ENCODE measurements at regions not wholly inside any gene's neighbourhood (a gene's known extent, or its start where the extent isn't known, plus 50 kb on each side); places are given as distances from the start of the nearest gene placed in this dataset.

DNA sequence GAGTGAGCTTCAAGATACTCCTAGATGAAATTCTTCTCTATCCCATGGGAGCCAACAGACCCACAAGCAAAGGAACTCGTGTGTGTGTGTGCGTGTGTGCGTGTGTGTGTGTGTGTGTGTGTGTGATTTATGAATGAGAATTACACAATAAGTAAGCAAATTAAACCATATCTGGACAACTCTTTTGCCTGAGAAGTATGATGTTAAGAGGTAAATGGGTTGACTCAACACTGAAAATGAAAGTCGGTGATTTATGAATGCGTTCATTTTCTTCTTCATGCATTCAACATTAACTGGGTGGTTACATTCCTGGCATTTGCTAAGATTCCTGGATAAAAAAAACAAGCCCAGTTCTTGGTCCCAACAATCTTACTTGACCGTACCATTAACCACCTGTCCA is 171.3 kb upstream of the ZNF462 start:
- intact Hi-C loops (cut with micrococcal nuclease), result no loop called here

DNA sequence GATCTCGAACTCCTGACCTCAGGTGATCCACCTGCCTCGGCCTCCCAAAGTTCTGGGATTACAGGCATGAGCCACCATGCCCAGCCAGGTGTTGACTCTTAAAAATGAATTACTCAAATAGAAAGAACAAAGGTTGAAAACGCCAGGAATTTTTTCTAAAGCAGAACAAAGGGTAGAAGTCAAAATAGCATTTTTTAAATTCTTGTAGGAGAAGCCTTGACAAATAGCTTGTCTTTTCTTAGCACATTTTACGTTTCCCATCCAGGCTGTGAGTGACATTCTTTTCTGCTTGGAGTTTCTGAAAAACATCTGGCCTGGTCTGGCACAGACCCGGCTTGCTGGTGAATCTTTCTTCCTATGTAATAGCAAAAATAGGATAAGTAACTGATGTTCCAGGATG is 169.4 kb upstream of the ZNF462 start:
- intact Hi-C loops (cut with micrococcal nuclease), result no loop called here

DNA sequence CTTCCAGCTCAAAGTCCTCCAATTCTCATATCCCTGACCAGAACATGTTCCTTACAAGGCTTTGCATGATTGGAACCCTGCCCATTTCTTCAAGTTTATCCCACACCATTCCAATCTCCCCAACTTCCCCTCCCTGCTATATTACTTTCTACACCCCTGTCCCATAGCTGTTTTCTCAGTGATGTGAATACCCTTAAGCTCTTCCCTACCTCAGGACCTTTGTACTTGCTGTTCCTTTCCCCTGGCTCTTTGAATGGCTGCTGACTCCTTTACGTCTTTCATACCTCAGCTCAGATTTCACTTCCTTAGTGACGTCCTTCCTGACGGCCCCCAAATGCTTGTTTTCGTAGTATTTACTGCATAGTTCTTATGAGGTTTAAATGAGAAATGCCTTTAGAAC is 166.2 kb upstream of the ZNF462 start:
- intact Hi-C loops (cut with micrococcal nuclease), result no loop called here

DNA sequence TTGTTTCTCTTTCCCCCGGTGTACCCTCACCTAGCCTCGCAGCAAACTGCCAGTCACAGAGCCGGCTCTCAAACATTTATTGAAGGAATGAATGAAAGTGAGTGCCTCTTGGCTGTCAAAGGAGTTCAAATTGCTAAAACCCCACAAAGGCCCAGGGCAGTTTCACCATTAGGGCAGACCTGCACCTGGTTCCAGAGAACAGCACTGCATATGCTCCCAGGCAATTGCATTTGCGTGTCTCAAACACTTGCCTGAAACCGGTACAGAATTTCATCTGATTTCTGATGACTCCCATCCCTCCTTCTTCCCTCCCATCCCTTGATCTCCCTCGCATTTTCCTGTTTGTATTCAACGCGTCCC is 165.6 kb upstream of the ZNF462 start:
- intact Hi-C loops (cut with micrococcal nuclease), result no loop called here

DNA sequence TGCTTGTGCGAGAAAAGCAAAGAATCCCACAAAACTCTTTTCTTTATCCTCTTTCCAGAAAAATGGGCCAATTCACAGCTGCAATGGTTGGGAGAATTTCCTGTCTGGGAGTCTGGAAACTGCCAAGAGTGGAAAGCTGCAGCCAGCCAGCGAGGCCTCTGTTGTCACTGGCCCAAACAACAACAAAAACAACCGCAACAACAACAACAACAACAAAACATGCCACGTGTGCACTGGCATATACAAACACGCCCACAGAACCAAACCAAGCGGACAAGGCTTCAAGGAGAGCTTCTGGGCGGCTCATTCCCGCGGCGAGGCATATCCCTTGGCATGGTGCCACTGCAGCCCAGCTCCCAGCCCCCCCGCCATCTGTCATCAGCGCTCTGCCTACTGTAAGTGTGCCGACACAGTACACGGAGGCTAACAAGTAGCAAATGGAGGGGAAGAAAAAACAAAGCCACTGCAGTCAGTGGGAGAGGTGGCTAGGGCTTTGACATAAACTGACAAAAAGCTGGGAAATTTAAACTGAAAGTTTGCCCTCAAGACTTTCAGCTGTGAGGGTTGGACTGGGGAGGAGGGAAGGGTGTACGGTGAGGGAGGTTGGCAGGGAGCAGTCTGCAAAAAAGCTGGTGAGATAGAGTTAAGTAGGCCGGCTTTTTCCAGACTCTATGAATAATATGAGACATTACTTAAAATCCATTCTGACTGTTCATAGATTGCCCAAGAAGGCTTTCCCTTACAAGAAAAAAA is 165.0 kb upstream of the ZNF462 start:
- intact Hi-C loops (cut with micrococcal nuclease), result no loop called here

DNA sequence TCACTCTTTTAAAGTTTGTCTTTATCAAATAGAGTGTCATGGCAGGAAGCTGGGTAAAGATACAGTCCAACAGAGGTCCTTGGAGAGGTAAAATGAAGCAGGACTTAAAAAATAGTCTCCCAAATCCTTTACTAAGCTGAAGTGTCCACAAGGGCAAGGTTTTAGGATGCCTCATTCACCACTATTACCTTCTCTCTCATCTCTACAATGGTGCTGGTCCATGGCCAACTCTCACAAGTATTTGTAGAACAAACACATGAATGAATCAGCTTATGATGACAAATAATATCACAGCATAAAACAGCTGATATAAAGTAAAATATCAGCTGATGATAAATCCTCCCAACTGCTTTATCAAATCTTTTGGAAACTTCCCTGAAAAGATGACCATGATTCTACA is 162.3 kb upstream of the ZNF462 start:
- intact Hi-C loops (cut with micrococcal nuclease), result no loop called here

DNA sequence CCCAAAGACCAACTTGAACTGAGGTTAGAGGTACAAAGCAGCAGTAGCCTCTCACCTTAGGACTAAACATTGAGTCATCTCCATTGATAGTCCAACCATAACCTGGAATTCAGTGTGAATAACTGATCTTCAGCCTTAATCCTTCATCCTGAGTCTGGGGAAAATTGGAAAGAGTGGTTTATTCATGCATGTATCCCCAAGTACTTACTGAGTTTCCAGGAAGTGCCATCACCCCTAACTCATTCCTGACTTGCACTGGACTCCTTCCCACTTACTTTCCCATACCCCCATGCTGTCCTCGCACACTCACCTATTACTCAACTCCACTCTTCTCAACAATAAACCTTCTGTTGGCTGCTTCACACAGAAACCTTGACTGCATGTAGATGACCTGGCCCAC is 161.4 kb upstream of the ZNF462 start:
- intact Hi-C loops (cut with micrococcal nuclease), result no loop called here

DNA sequence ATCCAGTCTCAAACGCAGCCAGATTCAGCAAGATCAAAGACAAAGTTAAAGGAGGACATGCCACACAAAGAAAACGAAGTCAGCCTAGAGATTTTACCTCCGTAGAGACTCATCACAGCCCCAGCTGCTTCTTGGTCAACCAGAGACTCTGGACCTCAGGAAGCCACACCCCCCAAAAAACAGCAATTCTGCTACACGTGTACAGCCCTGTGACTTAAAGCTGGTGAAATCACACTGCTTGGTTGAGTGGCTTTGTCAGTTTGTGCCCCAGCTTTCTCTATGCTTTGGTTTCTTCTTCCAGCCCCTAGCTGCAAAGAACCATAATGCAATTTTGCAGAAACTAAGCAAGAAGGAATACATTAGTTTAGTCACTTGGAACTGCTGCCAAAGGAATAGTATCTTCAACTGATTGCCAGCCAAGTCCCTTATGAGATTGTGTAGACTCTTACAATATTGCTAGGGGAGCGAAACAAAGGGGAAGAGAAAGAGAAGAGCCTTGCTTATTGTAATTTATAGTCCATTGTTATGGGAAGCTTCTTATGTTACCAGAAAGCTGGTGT is 158.8 kb upstream of the ZNF462 start:
- intact Hi-C loops (cut with micrococcal nuclease), result no loop called here

DNA sequence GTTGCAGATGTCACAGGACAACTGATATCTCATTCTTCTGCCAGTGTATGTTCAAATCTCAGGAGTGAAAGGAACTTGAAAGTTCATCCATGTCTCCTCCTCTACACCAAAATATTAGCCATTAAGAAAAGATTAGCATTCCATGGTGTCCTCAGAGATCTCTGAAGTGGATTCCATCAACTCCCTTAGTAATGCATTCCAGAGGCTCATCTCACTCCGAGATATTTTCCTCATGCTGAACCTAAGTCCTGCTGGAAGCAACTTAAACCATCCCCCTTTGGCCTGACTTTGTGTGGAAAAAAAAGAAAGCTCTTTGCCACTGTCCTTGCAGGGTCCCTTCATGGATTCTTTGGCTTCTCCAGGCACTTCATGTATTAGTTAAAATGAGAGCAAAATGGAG is 155.7 kb upstream of the ZNF462 start:
- intact Hi-C loops (cut with micrococcal nuclease), result no loop called here

DNA sequence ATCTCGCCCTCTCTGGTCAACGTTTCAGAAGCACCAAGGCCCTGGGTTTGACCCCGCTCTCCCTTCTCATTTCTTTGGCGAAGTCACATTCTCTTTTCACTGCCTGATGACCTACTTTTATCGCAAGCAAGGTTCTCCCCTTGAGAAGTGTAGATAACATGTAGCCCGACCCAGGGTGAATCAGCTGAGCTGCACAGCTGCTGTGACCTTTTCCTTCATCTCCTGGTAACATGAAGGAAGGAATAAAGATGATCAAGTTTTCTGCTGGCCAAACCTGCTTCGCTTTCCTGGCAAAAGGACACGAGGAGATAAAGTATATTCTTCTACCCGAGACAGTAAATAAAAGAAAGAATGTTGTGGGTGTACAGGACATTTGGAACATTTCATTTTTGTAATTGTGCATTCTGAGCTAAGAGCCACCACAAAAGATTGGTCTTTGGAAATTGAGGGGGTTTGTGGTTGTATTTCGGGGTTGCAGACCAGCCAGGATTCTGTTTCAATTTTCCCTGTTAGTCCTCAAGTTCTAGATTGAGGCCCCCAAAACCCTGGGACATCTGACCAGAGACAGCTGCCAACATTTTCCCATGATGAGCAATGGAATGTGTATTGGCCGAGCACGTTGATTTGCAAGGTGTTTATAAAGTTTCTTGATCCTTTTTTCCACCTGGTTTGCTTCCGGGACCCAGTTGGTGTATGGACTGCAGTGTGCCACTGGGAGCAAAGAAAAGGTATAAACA is 155.1 kb upstream of the ZNF462 start:
- intact Hi-C loops (cut with micrococcal nuclease), result no loop called here

DNA sequence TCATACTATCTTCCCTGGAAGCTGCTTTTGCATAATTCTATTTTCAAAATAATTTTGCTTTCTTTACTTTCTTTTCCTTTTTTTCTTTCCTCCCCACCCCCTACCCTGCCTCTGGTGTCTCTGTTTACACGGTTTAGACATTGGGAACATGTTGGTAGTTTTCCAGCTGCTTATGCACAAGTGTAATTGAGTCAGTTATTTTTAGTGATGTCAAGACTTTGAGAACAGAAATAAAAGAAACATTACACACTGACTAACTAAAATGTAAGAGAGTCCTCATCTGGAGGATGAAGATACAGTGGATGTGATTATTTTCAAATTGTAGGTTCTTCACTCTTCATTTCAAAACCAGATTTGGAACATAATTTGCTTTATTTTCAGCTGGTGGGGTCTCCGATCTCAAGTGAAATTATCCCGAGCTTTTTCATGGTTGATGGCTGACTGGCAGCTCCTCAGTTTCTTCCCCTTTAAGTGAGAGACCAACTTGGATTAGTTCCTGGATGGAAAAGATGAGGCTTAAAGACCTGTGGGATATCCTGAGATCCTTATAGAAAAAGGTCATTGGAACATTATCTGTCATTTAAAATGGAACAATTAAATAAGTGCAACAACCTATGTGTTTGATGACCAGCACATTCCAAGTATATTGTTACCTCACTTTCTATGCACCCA is 154.4 kb upstream of the ZNF462 start:
- intact Hi-C loops (cut with micrococcal nuclease), result no loop called here

DNA sequence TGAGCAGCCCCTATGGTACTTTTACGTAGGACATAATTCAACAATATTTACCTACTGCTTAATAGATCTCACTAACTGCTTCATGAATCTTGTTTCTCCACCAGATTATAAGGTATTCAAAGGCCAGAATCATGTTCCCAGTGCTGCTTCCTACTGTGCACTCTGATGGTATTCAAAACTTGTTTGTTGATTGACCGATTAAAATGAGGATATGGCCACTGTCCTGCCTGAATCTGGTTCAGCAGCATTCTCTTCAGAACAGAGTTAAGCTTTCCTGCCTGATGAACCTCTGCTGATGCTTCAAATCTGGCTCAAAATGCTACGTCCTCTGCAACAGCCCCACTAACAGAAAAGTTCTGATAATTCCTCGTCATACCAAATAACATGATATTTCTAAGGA is 150.7 kb upstream of the ZNF462 start:
- intact Hi-C loops (cut with micrococcal nuclease), result no loop called here

DNA sequence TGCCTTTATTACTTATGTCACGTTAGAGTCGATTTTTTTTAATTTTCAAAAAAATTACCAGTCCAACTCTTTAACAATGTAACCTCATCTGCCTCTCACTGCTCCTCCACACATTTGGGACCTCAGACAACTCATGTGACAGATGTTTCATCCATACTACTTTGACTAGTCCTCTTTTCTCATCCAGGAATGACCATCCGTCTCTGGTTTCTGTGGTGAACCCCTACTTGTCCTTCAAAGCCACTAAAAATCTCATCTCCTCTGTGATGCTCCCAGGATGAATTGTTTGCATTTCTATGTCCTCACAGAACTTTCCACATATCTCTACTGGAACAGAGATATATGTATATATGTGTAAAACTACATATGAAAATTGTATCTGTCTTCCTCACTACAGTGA is 149.8 kb upstream of the ZNF462 start:
- intact Hi-C loops (cut with micrococcal nuclease), result no loop called here

DNA sequence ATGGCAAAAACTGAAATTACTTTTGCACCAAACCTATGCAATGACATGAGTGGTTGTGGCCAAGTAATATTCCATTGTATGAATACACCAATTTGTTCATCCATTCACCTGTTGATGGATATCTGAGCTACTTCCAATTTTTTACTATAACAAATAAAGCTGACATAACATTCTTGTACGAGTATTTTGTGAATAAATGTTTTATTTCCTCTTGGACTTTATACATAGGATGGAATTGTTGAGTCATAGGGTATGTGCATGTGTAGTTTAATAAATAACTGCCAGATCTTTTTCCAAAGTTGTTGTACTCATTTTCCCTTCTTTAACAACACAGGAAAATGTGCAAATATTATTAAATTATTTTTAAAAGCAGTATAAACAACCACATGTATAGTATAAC is 146.1 kb upstream of the ZNF462 start:
- intact Hi-C loops (cut with micrococcal nuclease), result no loop called here

DNA sequence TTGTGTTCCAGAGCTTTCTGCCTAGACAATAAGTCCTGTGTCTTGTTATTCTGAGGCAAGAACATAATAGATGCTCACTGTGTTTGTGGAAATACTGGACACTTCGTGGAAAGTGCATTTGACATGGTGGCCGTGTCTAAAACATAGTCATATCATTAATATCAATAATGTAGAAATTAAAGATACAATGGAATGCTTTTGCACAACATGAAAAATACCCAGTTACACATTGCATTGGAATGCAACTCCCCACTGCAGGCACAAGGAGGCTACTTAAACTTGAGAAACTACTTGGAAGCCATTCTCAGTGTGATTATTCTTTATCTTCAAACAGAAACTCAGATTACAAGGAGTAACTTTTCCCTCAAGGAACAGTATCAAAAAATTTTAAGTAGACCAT is 145.3 kb upstream of the ZNF462 start:
- intact Hi-C loops (cut with micrococcal nuclease), result no loop called here

DNA sequence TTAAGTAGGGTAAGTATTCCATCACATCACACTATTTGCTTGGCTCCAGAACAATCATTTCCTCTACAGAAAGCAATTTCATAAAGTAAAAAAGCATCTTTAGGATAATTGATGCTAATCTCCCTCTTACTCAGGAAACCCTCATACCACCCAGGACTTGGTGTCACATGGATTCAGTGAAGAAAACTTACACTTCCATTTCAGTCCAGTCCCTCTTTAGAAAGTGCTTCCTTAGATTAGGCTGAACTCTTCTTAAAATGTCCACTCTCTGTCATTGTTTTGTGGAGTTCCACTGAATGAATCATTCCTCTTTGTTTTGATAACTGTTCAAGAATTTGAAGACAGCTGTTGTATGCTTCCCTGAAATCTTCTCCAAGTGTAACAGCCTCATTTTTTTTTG is 144.0 kb upstream of the ZNF462 start:
- intact Hi-C loops (cut with micrococcal nuclease), result no loop called here

DNA sequence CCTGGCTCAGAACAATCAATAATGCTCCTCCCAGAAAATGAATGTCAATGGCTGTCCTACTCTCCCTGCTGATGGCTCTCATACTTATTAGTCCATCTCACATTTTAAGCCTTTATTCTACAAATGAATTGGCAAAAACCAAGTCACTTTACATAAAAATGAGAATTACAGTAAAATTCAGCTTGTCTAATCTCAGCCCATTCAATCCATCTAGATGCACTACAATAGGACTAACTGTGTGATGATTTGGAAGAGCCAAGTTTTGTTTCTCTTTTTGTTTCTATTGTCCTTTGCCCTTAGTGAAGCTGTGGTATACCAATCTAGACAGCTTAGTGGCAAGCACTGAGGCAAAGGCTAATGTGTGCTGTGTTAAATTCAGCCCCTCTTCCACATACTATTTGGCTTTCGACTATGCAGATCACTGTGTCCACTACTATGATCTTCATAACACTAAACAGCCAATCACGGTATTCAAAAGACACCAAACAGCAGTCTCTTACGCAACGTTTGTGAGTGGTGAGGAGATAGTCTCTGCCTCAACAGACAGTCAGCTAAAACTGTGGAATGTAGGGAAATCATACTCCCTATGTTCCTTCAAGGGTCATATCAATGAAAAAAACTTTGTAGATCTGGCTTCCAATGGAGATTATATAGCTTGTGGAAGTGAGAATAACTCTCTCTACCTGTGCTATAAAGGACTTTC is 140.8 kb upstream of the ZNF462 start:
- intact Hi-C loops (cut with micrococcal nuclease), result no loop called here

DNA sequence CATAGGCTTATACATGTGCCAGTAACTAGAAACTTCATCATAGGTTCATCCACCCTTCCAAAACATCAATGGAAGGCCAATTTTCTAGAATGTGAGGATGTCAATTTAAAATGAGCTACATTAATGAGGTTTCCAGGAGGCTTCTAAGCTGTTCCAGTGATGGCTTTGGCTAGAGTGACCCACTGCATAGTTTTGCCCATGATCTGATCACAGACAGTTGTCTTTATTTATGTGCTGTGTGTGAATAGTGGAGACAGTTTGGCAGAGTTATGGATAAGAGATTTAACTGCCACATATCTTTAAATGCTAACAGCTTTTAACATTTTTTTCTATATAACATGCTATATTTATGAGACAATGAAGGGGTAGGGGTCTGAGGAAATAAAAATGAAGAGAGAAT is 139.0 kb upstream of the ZNF462 start:
- intact Hi-C loops (cut with micrococcal nuclease), result no loop called here

DNA sequence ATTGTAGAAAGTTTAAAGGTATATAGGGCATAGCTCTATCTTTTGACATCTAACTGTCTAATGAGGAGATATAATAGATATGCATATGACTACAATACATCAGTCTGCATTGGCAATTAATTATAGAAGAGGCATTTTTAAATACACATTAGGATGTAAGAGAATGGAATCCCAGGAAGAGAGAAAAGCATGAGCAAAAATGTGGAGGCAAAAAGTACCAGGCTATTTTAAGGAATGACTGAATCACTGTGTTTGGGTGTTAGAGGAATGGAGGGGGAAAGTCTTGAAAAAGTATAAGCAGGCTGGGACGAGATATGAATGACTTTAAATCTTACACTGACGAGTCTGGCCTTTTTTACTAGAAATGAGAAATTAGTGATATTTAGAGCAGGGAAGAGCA is 138.4 kb upstream of the ZNF462 start:
- intact Hi-C loops (cut with micrococcal nuclease), result no loop called here

DNA sequence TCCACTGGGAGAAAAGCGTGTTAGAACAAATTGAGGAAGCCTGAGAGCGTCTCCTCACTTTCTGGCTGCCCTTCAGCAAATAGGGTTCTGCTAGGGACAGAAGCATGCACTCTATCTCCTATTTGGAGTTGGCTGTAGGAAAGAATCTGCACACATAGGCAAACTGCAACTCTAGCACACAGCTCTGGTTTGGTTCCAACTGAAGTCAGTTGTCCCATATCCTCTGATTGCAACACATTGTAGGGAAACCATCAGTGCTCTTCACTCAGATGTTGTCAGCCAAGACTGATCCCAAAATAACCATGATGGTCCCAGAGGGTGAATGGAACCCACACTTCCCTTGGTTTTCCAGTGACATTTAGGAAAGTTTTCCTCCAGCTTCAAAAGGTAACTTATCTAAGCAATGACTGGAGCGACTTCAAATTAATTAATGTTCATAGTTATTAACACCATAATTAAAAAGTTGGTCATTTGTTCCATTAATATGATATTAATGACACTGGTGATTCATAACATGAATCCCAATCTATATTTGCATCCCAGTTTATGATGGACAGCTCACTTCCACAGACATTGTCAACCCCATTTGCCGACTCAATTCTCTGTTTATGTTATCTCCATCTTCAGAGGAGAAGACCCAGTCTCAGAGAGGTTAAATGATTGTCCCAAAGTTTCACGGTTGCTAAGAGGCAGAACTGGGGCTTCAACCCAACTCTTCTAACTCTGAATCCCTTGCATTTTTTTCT is 136.7 kb upstream of the ZNF462 start:
- intact Hi-C loops (cut with micrococcal nuclease), result no loop called here

DNA sequence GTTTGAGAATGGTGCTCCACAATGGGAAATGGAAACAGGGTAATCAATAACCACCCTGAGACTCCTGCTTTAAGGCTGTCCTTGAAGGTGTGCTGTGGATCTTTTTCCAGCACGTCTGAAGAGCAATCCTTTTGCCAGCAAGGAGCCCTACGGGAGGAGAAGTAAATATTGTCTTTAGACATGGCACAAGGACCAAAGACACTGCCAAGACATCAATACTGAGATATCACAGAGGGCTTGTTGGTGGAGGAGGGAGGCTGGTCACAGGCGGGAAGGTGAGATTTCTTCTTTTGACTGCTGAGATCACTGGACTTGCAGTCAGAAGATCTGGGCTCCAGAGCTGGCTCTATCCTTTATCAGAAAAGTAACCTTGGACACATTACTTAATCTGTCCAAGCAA is 135.0 kb upstream of the ZNF462 start:
- intact Hi-C loops (cut with micrococcal nuclease), result no loop called here
